ES-I3 (cell line): ENCODE measurements at regions not wholly inside any gene's neighbourhood (a gene's known extent, or its start where the extent isn't known, plus 50 kb on each side); places are given as distances from the start of the nearest gene placed in this dataset.
A peak's percentile ranks its signal among the peaks of the same experiment; 100 is the strongest.
"Not testable (repeated sequence)": the region's sequence is repeated elsewhere in the genome, so short reads cannot be mapped to it uniquely, and the experiment has no call there.

Experiments
- H3K36me3 ChIP-seq: 2 replicates; pipeline ENCODE4 v1.6.1; 2013; ENCODE audit warnings: mild to moderate bottlenecking, low read length, control low read depth, moderate library complexity; ENCODE audit not compliant: insufficient read depth
- H3K4me1 ChIP-seq: 2 replicates; pipeline ENCODE4 v1.6.1; 2013; ENCODE audit warnings: mild to moderate bottlenecking, control low read depth, low read length; ENCODE audit not compliant: insufficient read depth
- H3K9ac ChIP-seq: 2 replicates; pipeline ENCODE4 v1.6.1; 2013; ENCODE audit warnings: low read depth, mild to moderate bottlenecking, low read length, moderate library complexity
- H3K9me3 ChIP-seq: 2 replicates; pipeline ENCODE4 v1.6.1; 2013; ENCODE audit warnings: mild to moderate bottlenecking, low read length, moderate library complexity; ENCODE audit not compliant: control insufficient read depth, insufficient read depth

DNA sequence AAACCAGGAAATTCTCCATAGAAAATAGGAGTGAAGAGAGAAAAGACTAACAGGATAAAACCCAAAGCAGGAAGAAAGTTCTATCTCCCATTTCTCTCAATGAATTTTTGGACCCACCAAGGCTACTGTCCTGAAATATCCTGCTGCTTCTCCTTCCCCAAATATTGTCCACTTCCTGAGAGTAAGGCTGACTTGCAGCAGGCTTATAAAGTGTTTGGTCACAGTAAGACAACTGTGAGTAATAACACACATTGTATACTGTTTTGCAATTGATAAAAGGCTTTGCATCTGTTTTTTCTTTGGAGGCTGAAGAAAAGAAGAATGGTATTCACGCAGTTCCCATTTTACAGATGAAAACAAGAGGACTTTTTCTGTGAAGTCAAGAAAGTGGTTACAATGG lies 52.8 kb downstream of the FOXD4L6 start:
- H3K4me1 ChIP-seq, H3K36me3 ChIP-seq, H3K9ac ChIP-seq, H3K9me3 ChIP-seq: not testable (repeated sequence)

DNA sequence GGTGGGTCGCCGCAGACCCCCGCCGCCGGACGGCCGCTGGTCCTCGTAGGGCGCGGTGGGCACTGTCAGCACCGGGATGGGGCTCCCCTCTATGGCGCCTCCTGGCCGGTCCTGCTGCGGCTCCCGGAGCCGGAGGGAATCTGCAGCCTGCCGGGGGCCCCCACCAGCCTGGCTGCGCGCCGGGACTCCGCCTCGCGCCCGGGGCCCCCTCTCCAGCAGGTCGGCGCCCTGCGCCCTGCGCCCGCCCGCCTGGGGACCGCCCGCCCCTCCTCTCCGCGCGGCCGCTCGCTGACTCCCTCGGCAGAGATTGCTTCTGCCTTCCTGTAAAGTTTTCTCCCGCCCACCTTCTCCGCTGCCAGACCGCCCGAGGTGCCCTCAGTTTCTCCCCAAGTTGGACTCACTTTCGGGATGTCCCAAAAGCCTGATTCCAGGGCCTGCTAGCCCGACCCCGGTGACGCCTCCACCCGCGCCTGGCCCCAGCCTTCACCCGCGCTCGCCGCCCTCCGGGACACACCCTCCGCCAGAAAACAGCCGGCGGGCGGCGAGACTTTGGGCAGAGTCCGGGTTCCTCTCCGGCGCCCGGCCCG lies 54.0 kb downstream of the FOXD4L6 start:
- peak overlapping the region; percentile 56; the same call in 1 of the 2 replicates for H3K9ac ChIP-seq
- H3K9me3 ChIP-seq, H3K4me1 ChIP-seq, H3K36me3 ChIP-seq: not testable (repeated sequence)

DNA sequence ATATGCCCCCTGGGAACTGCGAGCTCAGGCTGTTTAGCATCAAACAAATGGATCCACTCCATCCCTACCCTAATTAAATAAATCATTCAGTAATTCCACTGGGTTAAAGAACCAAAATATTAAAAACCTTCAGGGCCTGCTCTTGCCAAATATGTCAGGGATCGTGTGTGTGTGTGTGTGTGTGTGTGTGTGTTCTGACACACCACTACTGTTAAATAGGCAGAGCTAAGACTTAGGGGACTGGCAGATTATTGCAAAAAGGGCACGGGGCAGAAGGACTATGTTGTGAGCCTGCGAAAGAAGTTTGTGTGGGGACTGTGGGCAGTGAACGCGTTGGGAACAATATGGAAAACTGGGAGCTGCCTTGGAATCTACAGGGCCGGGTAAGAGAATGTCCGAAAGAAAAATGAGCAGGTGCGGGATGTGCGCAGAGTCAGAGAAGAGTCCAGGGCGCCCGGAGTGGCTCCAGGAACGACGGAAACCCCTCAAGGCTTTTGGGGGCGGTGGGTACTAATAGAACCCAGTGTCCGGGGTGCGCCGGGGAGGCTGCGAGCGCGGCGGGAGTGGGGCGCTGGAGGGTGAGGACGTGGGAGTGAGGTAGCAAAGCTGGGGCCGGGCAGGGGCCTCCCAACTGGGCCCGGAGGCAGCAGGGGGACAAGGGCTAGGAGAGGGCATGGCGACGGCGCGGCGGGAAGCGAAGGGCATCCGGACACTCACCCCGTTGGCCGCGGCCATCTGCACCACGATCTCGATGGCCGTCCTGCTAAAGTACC lies 54.8 kb downstream of the FOXD4L6 start:
- not testable (repeated sequence) for H3K36me3 ChIP-seq, H3K4me1 ChIP-seq, H3K9me3 ChIP-seq
- peak overlapping the region; percentile 56; the same call in 1 of the 2 replicates for H3K9ac ChIP-seq

DNA sequence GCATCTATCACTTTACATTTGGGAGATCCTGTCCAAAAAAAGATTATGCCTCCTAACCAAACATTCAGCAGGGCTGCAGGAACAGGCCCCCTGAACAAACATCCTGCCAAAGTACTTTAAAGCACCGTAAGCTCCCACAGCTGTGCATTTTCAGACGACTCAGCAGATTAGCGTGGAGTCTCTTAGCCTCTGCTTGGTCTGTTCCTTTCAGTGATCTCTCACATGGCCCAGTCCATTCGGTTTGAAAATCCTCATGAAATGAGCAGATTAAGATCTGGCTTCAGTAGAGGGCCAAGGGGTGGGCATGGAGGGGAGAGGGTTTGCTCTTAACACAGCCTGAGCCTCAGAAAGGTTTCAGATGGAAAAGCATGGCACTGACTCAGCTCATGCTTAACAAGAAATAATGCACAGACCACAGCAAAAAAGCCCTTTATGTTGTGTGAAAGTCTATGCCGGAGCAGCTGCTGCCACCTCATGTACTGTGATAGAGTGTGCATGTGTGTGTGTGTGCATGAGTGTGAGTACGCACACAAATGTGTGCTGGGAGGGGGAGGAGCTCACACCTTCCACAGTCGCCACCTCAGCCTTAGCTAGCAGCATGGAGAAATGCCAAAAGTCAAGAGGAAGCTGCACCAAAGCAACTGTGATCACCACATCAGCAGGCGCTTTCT lies 64.2 kb downstream of the FOXD4L6 start:
- H3K4me1 ChIP-seq, H3K9ac ChIP-seq, H3K9me3 ChIP-seq, H3K36me3 ChIP-seq: not testable (repeated sequence)

DNA sequence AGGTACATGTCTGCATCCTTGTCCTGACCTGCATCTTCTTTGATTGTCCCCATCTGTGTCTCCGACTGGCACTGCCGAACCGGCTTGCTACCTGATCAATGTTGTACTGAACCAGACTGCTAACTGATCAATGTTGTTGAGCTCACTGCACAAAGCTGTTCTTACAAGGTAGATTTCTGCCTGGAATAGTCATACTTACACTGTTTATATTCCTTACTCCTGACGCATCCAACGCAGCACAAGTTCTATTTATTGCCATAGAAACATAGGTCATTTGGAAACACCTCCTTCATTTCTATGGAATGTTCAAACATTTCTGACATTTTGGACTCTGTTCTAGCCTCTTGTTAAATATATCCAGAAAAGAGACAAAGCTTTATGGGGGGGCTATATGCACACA lies 65.2 kb downstream of the FOXD4L6 start:
- H3K9ac ChIP-seq, H3K36me3 ChIP-seq, H3K9me3 ChIP-seq, H3K4me1 ChIP-seq: not testable (repeated sequence)

DNA sequence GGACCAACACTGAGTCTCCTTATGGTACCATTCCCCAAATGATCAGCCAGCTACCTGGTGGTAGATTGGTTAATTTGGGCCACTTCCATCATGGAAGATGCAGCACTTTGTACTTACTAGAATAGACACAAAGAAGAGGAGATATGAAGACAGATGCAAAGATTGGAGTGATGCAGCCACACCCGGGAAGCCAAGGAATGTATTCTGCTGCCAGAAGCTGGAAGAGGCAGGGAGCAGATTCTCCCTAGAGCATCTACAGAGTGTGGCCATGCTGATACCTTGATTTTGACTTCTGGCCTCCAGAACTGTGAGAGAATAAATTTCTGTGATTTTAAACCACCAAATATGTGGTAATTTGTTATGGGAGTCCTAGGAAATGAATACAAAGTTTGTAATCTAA lies 68.9 kb downstream of the FOXD4L6 start:
- H3K4me1 ChIP-seq, H3K9me3 ChIP-seq, H3K36me3 ChIP-seq, H3K9ac ChIP-seq: not testable (repeated sequence)

DNA sequence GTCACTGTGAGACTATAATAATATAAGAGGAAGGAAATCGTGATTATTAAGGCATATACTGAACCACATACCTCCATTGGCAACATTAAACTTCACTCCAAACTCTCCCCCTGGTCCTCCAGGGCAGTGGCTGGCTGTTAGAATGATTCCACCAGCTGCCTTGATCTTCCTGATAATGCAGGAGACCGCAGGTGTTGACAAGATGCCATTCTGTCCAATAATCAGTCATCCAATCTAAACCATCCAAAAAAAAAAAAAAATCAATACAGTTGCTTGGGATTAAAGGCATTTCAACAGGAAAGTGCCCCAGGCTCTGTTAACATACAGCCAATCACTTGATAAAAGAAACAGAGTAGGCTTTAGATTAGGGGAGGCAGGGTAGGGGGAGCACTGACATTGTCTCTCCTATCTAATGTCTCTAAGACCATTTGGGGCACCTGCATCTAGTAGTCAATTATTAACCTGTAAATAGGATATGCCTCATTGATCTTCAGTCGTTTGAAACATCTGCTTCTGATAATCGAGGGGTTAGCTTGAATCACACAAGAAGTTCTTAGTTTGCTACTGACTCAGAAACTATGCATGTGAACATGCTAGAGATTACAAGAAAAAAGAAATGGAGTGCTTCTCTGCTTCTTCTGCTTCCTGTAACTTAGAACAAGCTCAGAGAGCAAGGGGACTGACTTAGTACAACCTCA lies 74.7 kb downstream of the FOXD4L6 start:
- H3K9me3 ChIP-seq, H3K36me3 ChIP-seq, H3K4me1 ChIP-seq, H3K9ac ChIP-seq: not testable (repeated sequence)

DNA sequence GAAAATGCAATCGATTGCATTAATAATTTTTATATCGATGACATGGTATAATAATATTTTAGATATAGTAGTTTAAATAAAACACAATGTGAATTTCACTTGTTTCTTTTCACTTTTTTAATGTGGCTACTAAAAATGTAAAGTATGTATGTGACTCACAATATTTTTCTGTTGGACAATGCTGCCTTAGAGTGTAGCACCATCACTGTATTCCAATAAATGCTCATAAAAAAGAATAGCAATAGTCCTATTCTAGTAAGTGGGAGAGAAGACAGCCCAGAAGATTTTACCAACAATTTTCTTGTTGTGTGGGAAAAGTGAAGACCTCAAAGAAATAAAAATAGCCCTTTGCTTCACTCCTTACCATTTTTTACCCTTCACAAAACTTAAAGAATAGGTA lies 79.8 kb downstream of the FOXD4L6 start:
- H3K36me3 ChIP-seq, H3K9ac ChIP-seq, H3K9me3 ChIP-seq, H3K4me1 ChIP-seq: not testable (repeated sequence)

DNA sequence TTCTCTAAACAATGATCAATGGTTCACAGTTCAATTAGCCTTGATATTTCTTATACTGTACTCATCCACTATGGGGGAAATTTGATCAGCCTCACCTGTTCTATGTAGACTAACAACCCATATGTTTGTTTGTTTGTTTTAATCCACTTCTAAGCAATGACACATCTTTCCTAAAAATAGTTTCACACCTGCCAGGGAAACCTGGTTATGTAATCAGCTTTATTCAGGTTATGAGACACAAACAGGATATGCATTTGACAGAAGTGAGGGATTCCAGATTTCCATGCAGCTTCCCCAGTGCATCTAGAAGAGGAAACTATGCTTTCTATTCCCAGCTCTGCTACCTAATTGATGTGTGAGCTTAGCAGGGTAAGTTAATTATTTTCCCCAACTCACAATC lies 80.7 kb downstream of the FOXD4L6 start:
- not testable (repeated sequence) for H3K9ac ChIP-seq, H3K36me3 ChIP-seq, H3K9me3 ChIP-seq, H3K4me1 ChIP-seq

DNA sequence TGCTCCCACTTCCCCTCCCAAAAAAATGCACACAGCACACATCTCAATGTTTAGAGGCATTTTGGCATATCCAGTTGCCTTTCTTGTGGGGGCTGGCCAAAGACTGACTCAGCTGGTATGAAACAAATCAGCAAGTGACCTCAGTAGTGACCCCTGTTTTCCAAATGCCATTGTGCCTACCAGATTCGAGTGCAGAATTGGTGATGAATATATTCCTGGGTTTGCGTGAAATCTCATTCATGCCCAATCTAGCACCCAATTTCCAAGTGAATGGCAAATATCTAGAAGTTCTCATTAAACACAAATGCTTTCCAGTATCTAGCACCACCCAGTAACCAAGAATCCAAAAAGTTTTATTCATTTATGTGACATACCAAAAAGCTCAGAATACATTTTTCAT lies 83.6 kb downstream of the FOXD4L6 start:
- not testable (repeated sequence) for H3K9me3 ChIP-seq, H3K4me1 ChIP-seq, H3K36me3 ChIP-seq, H3K9ac ChIP-seq

DNA sequence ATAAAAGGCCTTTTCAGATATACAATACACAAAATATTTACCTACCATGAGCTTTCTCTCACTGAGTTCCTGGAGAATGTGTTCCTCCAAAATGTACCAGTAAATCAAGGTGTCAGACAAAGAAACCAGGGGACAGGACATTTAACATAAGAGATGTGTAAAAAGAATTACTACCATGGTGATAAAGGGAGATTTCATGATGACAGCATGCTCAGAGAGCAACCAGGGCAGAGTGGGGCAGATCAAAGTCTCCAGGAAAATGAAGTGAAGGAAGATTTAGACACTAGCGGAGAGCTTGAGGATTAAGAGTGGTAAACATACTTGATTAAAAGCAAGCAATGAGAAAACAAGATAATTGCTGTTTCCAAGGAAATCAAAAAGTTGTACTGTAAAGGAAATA lies 85.0 kb downstream of the FOXD4L6 start:
- H3K9ac ChIP-seq, H3K36me3 ChIP-seq, H3K9me3 ChIP-seq, H3K4me1 ChIP-seq: not testable (repeated sequence)

DNA sequence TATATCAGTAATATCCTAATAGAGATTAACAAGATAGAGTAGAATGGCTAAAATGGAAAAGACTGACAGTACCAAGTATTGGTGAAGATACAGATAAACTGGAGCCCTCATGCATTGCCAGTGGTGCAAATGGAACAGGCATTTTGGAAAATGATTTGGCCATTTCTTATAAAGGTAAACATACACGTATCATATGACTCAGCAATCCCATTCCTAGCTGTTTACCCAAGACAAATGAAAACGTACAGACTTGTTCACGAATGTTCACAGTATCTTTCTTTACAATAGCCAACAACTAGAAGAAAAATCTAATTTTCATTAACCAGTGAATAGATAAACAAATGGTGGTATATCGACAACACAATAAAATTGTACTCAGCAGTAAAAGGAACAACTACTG lies 86.4 kb downstream of the FOXD4L6 start:
- H3K4me1 ChIP-seq, H3K36me3 ChIP-seq, H3K9ac ChIP-seq, H3K9me3 ChIP-seq: not testable (repeated sequence)

DNA sequence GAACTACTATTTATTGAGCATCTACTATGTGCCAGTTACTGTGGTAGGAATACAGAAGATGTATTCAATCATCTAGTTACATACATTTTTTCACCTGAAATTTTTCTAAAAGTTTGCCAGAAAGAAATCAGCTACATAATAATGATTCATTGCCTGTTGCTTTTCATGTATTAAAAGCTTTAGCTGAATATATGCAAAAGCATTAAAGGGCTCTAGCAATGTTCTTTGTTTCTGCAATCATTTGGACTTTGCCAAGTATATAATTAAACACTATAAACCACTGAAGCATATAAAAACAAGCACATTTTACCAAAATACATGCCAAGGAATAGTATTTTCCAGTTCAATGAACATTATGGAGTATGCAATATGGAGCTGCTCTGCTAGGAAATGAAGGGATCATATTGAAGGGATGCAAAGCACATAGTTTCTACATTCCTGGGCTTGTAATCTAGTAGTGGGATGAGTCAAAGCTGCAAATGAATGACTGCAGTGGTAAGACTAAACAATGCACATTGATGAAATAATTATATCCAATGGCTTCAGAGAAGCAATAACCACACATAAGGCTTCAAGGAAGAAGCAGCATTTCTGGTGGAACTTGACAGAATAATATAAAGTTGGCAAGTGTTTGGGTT lies 87.7 kb downstream of the FOXD4L6 start:
- H3K9me3 ChIP-seq, H3K9ac ChIP-seq, H3K4me1 ChIP-seq, H3K36me3 ChIP-seq: not testable (repeated sequence)

DNA sequence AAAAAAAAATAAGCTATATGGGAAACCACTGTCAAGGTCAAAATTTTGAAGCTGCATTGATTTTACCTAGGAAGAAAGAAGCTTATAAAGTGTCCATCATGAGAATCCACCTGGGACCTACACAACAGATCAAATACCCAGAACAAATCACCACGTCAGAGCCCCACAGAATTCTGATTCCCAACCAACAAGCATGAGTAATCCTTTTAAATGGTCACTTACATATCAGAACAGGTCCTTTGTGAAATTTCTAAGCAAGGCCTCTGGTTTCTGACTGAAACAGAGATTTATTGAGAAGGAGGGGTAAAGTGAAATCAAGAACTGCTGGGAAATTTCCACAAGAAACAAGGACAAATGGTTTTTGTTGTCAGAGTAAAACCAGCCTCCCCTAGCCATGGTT lies 93.2 kb downstream of the FOXD4L6 start:
- H3K4me1 ChIP-seq, H3K9me3 ChIP-seq, H3K9ac ChIP-seq, H3K36me3 ChIP-seq: not testable (repeated sequence)
